GM21737 (cell line): ENCODE measurements at regions not wholly inside any gene's neighbourhood (a gene's known extent, or its start where the extent isn't known, plus 50 kb on each side); places are given as distances from the start of the nearest gene placed in this dataset.
"Not testable (repeated sequence)": the region's sequence is repeated elsewhere in the genome, so short reads cannot be mapped to it uniquely, and the experiment has no call there.

Experiments
- ATAC-seq: cut with Tn5 transposase; IDR thresholded peaks from one replicate; pipeline ENCODE4 v1.9.1; 2021; ENCODE audit warnings: mild to moderate bottlenecking, moderate library complexity; ENCODE audit not compliant: unreplicated experiment

GRCh38 chr14:83251402-83251801 is 1717.7 kb upstream of the SEL1L start:
- ATAC-seq: no peak

- no peak for ATAC-seq
These were observed 1720.2 kb upstream of the SEL1L start for GRCh38 chr14:83253870-83254269.

- ATAC-seq: peak; percentile 67
These were observed 1721.5 kb upstream of the SEL1L start for GRCh38 chr14:83255015-83255726.

GRCh38 chr14:83255727-83256090 is 1722.1 kb upstream of the SEL1L start:
- peak; percentile 55 for ATAC-seq

GRCh38 chr14:83257466-83258439 is 1724.1 kb upstream of the SEL1L start:
- ATAC-seq: no peak

- ATAC-seq: no peak
These were observed 1727.1 kb upstream of the SEL1L start for GRCh38 chr14:83260751-83261150.

GRCh38 chr14:83269583-83269982 is 1735.9 kb upstream of the SEL1L start:
- no peak for ATAC-seq

- ATAC-seq: no peak
These were observed 1738.0 kb upstream of the SEL1L start for GRCh38 chr14:83271663-83272062.

GRCh38 chr14:83280719-83281118 is 1747.1 kb upstream of the SEL1L start:
- no peak for ATAC-seq

- no peak for ATAC-seq
These were observed 1749.1 kb upstream of the SEL1L start for GRCh38 chr14:83282706-83283105.

- ATAC-seq: no peak
These were observed 1753.6 kb upstream of the SEL1L start for GRCh38 chr14:83287300-83287699.

GRCh38 chr14:83289390-83289789 is 1755.7 kb upstream of the SEL1L start:
- no peak for ATAC-seq

GRCh38 chr14:83289896-83290295 is 1756.2 kb upstream of the SEL1L start:
- ATAC-seq: no peak

- ATAC-seq: no peak
These were observed 1756.8 kb upstream of the SEL1L start for GRCh38 chr14:83290447-83290846.

GRCh38 chr14:83291714-83292113 is 1758.1 kb upstream of the SEL1L start:
- no peak for ATAC-seq

- ATAC-seq: no peak
These were observed 1761.3 kb upstream of the SEL1L start for GRCh38 chr14:83294941-83295340.

GRCh38 chr14:83297361-83297760 is 1763.7 kb upstream of the SEL1L start:
- ATAC-seq: no peak

- not testable (repeated sequence) for ATAC-seq
These were observed 1764.4 kb upstream of the SEL1L start for GRCh38 chr14:83298016-83298415.

GRCh38 chr14:83300476-83301064 is 1766.9 kb upstream of the SEL1L start:
- ATAC-seq: no peak

GRCh38 chr14:83301791-83302190 is 1768.1 kb upstream of the SEL1L start:
- no peak for ATAC-seq

GRCh38 chr14:83309211-83309610 is 1775.6 kb upstream of the SEL1L start:
- no peak for ATAC-seq

GRCh38 chr14:83309833-83310232 is 1776.2 kb upstream of the SEL1L start:
- ATAC-seq: no peak
